Liver (tissue), 8 donors: ENCODE measurements at regions not wholly inside any gene's neighbourhood (a gene's known extent, or its start where the extent isn't known, plus 50 kb on each side); places are given as distances from the start of the nearest gene placed in this dataset.

Experiments
- DNase-seq: peaks from one replicate; pipeline ENCODE4 v3.0.0-alpha.2; 2017; ENCODE audit warnings: low spot score
- H3K27ac ChIP-seq, 2 donors: one replicate each; pipeline ENCODE4 v1.7.0; 2013; ENCODE audit warnings: inconsistent platforms in 2 of 2, low read length in 2 of 2, control low read depth in 1 of 2, low read depth in 1 of 2, mild to moderate bottlenecking in 1 of 2
- H3K27me3 ChIP-seq, 4 donors: one replicate each; pipeline versions ENCODE4 v1.6.1 to v1.7.0; 2013; ENCODE audit warnings: low read length in 3 of 4, inconsistent platforms in 1 of 4, mild to moderate bottlenecking in 1 of 4, moderate library complexity in 1 of 4; ENCODE audit not compliant: control insufficient read depth in 4 of 4, insufficient read depth in 4 of 4
- H3K36me3 ChIP-seq, 4 donors: one replicate each; pipeline versions ENCODE4 v1.6.1 to v1.7.0; 2013; ENCODE audit warnings: low read length in 3 of 4, mild to moderate bottlenecking in 3 of 4, low read depth in 1 of 4, moderate library complexity in 1 of 4; ENCODE audit not compliant: control insufficient read depth in 4 of 4, insufficient read depth in 3 of 4
- H3K4me1 ChIP-seq, 4 donors: one replicate each; pipeline versions ENCODE4 v1.6.1 to v1.7.0; 2013; ENCODE audit warnings: low read length in 3 of 4, mild to moderate bottlenecking in 3 of 4, moderate library complexity in 1 of 4; ENCODE audit not compliant: control insufficient read depth in 4 of 4, insufficient read depth in 4 of 4
- H3K4me3 ChIP-seq, 3 donors: one replicate each; pipeline versions ENCODE4 v1.6.1 to v1.7.0; 2013; ENCODE audit warnings: low read length in 3 of 3, control low read depth in 1 of 3, low read depth in 1 of 3, mild to moderate bottlenecking in 1 of 3
- H3K9ac ChIP-seq, 2 donors: one replicate each; pipeline ENCODE4 v1.7.0; 2013; ENCODE audit warnings: low read length in 2 of 2, mild to moderate bottlenecking in 2 of 2, moderate library complexity in 2 of 2, control low read depth in 1 of 2, low read depth in 1 of 2
- H3K9me3 ChIP-seq, 4 donors: one replicate each; pipeline versions ENCODE4 v1.6.1 to v1.7.0; 2013; ENCODE audit warnings: low read length in 3 of 4; ENCODE audit not compliant: control insufficient read depth in 4 of 4
- ATF3 ChIP-seq: IDR thresholded peaks from 2 replicates; pipeline ENCODE4 v1.6.1; 2016; ENCODE audit warnings: antibody characterized with exemption
- EGR1 ChIP-seq, 2 donors: IDR thresholded peaks; 2 replicates each; pipeline ENCODE4 v1.6.1; 2016 to 2018; ENCODE audit warnings: antibody characterized with exemption in 2 of 2, low read depth in 2 of 2
- FOXA1 ChIP-seq: IDR thresholded peaks from 2 replicates; pipeline ENCODE4 v1.6.1; 2016; ENCODE audit warnings: antibody characterized with exemption
- FOXA2 ChIP-seq: IDR thresholded peaks from 2 replicates; pipeline ENCODE4 v1.6.1; 2016; ENCODE audit warnings: antibody characterized with exemption
- GABPA ChIP-seq, 2 donors: IDR thresholded peaks in 1 of 2; conservative IDR thresholded peaks in 1 of 2; 2 replicates each; pipeline ENCODE4 v1.6.1; 2016; ENCODE audit warnings: antibody characterized with exemption in 2 of 2, mild to moderate bottlenecking in 1 of 2, moderate library complexity in 1 of 2
- HNF4A ChIP-seq, 2 donors: conservative IDR thresholded peaks; 2 replicates each; pipeline ENCODE4 v1.6.1; 2016; ENCODE audit warnings: antibody characterized with exemption in 2 of 2, mild to moderate bottlenecking in 2 of 2
- HNF4G ChIP-seq: IDR thresholded peaks from 2 replicates; pipeline ENCODE4 v1.6.1; 2016; ENCODE audit warnings: antibody characterized with exemption
- JUND ChIP-seq, 2 donors: IDR thresholded peaks; 2 replicates each; pipeline ENCODE4 v1.6.1; 2016; ENCODE audit warnings: antibody characterized with exemption in 2 of 2
- NR2F2 ChIP-seq: IDR thresholded peaks from 2 replicates; pipeline ENCODE4 v1.6.1; 2016; ENCODE audit warnings: antibody characterized with exemption
- RAD21 ChIP-seq, 2 donors: IDR thresholded peaks; 2 replicates each; pipeline ENCODE4 v1.6.1; 2016; ENCODE audit warnings: antibody characterized with exemption in 2 of 2, mild to moderate bottlenecking in 2 of 2
- RXRA ChIP-seq, 2 donors: IDR thresholded peaks; 2 replicates each; pipeline ENCODE4 v1.6.1; 2017 to 2018; ENCODE audit warnings: antibody characterized with exemption in 2 of 2, mild to moderate bottlenecking in 1 of 2
- SP1 ChIP-seq: IDR thresholded peaks from 2 replicates; pipeline ENCODE4 v1.6.1; 2018; ENCODE audit warnings: antibody characterized with exemption, mild to moderate bottlenecking
- TAF1 ChIP-seq: conservative IDR thresholded peaks from 2 replicates; pipeline ENCODE4 v1.6.1; 2016; ENCODE audit warnings: antibody characterized with exemption, mild to moderate bottlenecking
- YY1 ChIP-seq: IDR thresholded peaks from 2 replicates; pipeline ENCODE4 v1.6.1; 2016; ENCODE audit warnings: antibody characterized with exemption, mild to moderate bottlenecking
- ZBTB33 ChIP-seq: IDR thresholded peaks from 2 replicates; pipeline ENCODE4 v1.6.1; 2016; ENCODE audit warnings: antibody characterized with exemption
- WGBS: extraction: QIAGEN DNeasy Blood & Tissue Kit; methylation state at CpG from one replicate; pipeline ENCODE4 v1.1.7; 2013; 5-methylcytosine and 5-hydroxymethylcytosine counted together
- TF ChIP-seq, protein P1 (sequence below): IDR thresholded peaks from 2 replicates; pipeline ENCODE4 v1.6.1; 2016; ENCODE audit warnings: antibody characterized with exemption
- TF ChIP-seq, protein P2 (sequence below): fragments of 150-350 bp; IDR thresholded peaks from 2 replicates; pipeline ENCODE4 v1.5.1; 2017; ENCODE audit warnings: improper control_type of control experiment, low read depth, low read length; ENCODE audit not compliant: missing input control
- TF ChIP-seq, protein P3 (sequence below): IDR thresholded peaks from 2 replicates; pipeline ENCODE4 v1.6.1; 2016; ENCODE audit warnings: antibody characterized with exemption, mild to moderate bottlenecking
- donor health status: healthy.
- donor health status: healthy.
- donor health status: healthy.
- donor health status: healthy.
- donor health status: healthy.

- TF ChIP-seq, protein P1, sequence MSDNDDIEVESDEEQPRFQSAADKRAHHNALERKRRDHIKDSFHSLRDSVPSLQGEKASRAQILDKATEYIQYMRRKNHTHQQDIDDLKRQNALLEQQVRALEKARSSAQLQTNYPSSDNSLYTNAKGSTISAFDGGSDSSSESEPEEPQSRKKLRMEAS: no peak
- TF ChIP-seq SP1: no peak
- TF ChIP-seq FOXA2: no peak
- TF ChIP-seq RXRA (IDR thresholded peaks at IDR 0.05): no peak
Observed at GRCh38 chr10:25692761-25693160, 241.3 kb upstream of the MYO3A start (continued).

GRCh38 chr10:25694206-25694933 is 239.7 kb upstream of the MYO3A start:
- H3K36me3 ChIP-seq: no peaks in the 10 kb centered on the region
- TF ChIP-seq FOXA2: no peak
- no peak for TF ChIP-seq ZBTB33
- TF ChIP-seq TAF1: no peak
- TF ChIP-seq, protein P2, sequence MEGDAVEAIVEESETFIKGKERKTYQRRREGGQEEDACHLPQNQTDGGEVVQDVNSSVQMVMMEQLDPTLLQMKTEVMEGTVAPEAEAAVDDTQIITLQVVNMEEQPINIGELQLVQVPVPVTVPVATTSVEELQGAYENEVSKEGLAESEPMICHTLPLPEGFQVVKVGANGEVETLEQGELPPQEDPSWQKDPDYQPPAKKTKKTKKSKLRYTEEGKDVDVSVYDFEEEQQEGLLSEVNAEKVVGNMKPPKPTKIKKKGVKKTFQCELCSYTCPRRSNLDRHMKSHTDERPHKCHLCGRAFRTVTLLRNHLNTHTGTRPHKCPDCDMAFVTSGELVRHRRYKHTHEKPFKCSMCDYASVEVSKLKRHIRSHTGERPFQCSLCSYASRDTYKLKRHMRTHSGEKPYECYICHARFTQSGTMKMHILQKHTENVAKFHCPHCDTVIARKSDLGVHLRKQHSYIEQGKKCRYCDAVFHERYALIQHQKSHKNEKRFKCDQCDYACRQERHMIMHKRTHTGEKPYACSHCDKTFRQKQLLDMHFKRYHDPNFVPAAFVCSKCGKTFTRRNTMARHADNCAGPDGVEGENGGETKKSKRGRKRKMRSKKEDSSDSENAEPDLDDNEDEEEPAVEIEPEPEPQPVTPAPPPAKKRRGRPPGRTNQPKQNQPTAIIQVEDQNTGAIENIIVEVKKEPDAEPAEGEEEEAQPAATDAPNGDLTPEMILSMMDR: no peak
- TF ChIP-seq EGR1 (IDR thresholded peaks at IDR 0.05; ENCODE audit: low read depth in 2 of 2): no peak
- TF ChIP-seq RXRA (IDR thresholded peaks at IDR 0.05): no peak
- TF ChIP-seq, protein P3, sequence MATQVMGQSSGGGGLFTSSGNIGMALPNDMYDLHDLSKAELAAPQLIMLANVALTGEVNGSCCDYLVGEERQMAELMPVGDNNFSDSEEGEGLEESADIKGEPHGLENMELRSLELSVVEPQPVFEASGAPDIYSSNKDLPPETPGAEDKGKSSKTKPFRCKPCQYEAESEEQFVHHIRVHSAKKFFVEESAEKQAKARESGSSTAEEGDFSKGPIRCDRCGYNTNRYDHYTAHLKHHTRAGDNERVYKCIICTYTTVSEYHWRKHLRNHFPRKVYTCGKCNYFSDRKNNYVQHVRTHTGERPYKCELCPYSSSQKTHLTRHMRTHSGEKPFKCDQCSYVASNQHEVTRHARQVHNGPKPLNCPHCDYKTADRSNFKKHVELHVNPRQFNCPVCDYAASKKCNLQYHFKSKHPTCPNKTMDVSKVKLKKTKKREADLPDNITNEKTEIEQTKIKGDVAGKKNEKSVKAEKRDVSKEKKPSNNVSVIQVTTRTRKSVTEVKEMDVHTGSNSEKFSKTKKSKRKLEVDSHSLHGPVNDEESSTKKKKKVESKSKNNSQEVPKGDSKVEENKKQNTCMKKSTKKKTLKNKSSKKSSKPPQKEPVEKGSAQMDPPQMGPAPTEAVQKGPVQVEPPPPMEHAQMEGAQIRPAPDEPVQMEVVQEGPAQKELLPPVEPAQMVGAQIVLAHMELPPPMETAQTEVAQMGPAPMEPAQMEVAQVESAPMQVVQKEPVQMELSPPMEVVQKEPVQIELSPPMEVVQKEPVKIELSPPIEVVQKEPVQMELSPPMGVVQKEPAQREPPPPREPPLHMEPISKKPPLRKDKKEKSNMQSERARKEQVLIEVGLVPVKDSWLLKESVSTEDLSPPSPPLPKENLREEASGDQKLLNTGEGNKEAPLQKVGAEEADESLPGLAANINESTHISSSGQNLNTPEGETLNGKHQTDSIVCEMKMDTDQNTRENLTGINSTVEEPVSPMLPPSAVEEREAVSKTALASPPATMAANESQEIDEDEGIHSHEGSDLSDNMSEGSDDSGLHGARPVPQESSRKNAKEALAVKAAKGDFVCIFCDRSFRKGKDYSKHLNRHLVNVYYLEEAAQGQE: no peak
- no peak for TF ChIP-seq FOXA1
- no peak for TF ChIP-seq NR2F2
- TF ChIP-seq, protein P1: no peak
- no peak for TF ChIP-seq YY1
- no peak for TF ChIP-seq GABPA (IDR thresholded peaks at IDR 0.05 in 1 of 2, conservative IDR thresholded peaks at IDR 0.05 in 1 of 2)
- TF ChIP-seq SP1: no peak
- TF ChIP-seq HNF4G: no peak
- TF ChIP-seq RAD21 (IDR thresholded peaks at IDR 0.05): no peak
- TF ChIP-seq ATF3: no peak
- no peak for TF ChIP-seq JUND (IDR thresholded peaks at IDR 0.05)
- TF ChIP-seq HNF4A (conservative IDR thresholded peaks at IDR 0.05): no peak
- H3K4me3 ChIP-seq: no peak overlapping the region
- H3K27ac ChIP-seq: no peak overlapping the region
- DNase-seq: no peak
- no peaks in the 10 kb centered on the region for H3K4me1 ChIP-seq
- H3K9me3 ChIP-seq: no peaks in the 10 kb centered on the region
- WGBS: 80% methylated on average over 15 of the region's 15 CpGs
- H3K9ac ChIP-seq: no peak overlapping the region
- H3K27me3 ChIP-seq: no peaks in the 10 kb centered on the region
